ENCODE measurements at regions not wholly inside any gene's neighbourhood (a gene's known extent, or its start where the extent isn't known, plus 50 kb on each side); places are given as distances from the start of the nearest gene placed in this dataset.

GRCh38 chrX:43581167-43581566, 74.9 kb upstream of the MAOA start:
- H3K4me3 ChIP-seq (ENCODE audit: low read depth, low read length): no peak overlapping the region
- in situ Hi-C loops (cut with HindIII; ENCODE audit: low sequenced_read_pairs): no loop called here
- DNase-seq (ENCODE audit: low read depth, low spot score): no peak
- no peak for TF ChIP-seq CTCF (IDR thresholded peaks at IDR 0.05; ENCODE audit: low read depth, low read length)

GRCh38 chrX:43581888-43582539, 74.1 kb upstream of the MAOA start:
- in situ Hi-C loops (cut with HindIII; ENCODE audit: low sequenced_read_pairs): no loop called here
- no peak overlapping the region for H3K4me3 ChIP-seq (ENCODE audit: low read depth, low read length)
- TF ChIP-seq CTCF (IDR thresholded peaks at IDR 0.05; ENCODE audit: low read depth, low read length): no peak
- no peak for DNase-seq (ENCODE audit: low read depth, low spot score)

- no peak overlapping the region for H3K4me3 ChIP-seq (ENCODE audit: low read depth, low read length)
- in situ Hi-C loops (cut with HindIII; ENCODE audit: low sequenced_read_pairs): no loop called here
- TF ChIP-seq CTCF (IDR thresholded peaks at IDR 0.05; ENCODE audit: low read depth, low read length): no peak
- DNase-seq (ENCODE audit: low read depth, low spot score): no peak
Observed at GRCh38 chrX:43582540-43582913, 73.6 kb upstream of the MAOA start.

GRCh38 chrX:43585922-43586321, 70.2 kb upstream of the MAOA start:
- no peak for DNase-seq (ENCODE audit: low read depth, low spot score)
- no peak overlapping the region for H3K4me3 ChIP-seq (ENCODE audit: low read depth, low read length)
- TF ChIP-seq CTCF (IDR thresholded peaks at IDR 0.05; ENCODE audit: low read depth, low read length): no peak
- in situ Hi-C loops (cut with HindIII; ENCODE audit: low sequenced_read_pairs): no loop called here

GRCh38 chrX:43586830-43587229, 69.3 kb upstream of the MAOA start:
- in situ Hi-C loops (cut with HindIII; ENCODE audit: low sequenced_read_pairs): no loop called here
- TF ChIP-seq CTCF (IDR thresholded peaks at IDR 0.05; ENCODE audit: low read depth, low read length): no peak
- no peak for DNase-seq (ENCODE audit: low read depth, low spot score)
- no peak overlapping the region for H3K4me3 ChIP-seq (ENCODE audit: low read depth, low read length)

- DNase-seq (ENCODE audit: low read depth, low spot score): peak; percentile 3
- in situ Hi-C loops (cut with HindIII; ENCODE audit: low sequenced_read_pairs): no loop called here
- TF ChIP-seq CTCF (IDR thresholded peaks at IDR 0.05; ENCODE audit: low read depth, low read length): no peak
- no peak overlapping the region for H3K4me3 ChIP-seq (ENCODE audit: low read depth, low read length)
Observed at GRCh38 chrX:43589735-43590134, 66.4 kb upstream of the MAOA start.

GRCh38 chrX:43590150-43590549, 65.9 kb upstream of the MAOA start:
- in situ Hi-C loops (cut with HindIII; ENCODE audit: low sequenced_read_pairs): no loop called here
- no peak for TF ChIP-seq CTCF (IDR thresholded peaks at IDR 0.05; ENCODE audit: low read depth, low read length)
- peak; percentile 3 for DNase-seq (ENCODE audit: low read depth, low spot score)
- H3K4me3 ChIP-seq (ENCODE audit: low read depth, low read length): no peak overlapping the region
